ENCODE measurements at regions not wholly inside any gene's neighbourhood (a gene's known extent, or its start where the extent isn't known, plus 50 kb on each side); places are given as distances from the start of the nearest gene placed in this dataset.

- intact Hi-C loops (cut with DNase I): no loop called here
- H3K36me3 ChIP-seq: no peaks in the 10 kb centered on the region
- no peak for DNase-seq
- no peaks in the 10 kb centered on the region for H3K4me1 ChIP-seq (ENCODE audit: insufficient read depth)
- no peak overlapping the region for H3K4me3 ChIP-seq
- H3K9me3 ChIP-seq: no peaks in the 10 kb centered on the region
- WGBS, 3 donors: 49 to 90% (median 80%) methylated on average over 3 of the region's 3 CpGs
- no peaks in the 10 kb centered on the region for H3K27me3 ChIP-seq
- TF ChIP-seq POLR2A (IDR thresholded peaks at IDR 0.05) (no peak), CTCF (IDR thresholded peaks at IDR 0.05) (no peak), EP300 (IDR thresholded peaks at IDR 0.05) (no peak)
- no peak overlapping the region for H3K27ac ChIP-seq
Measured at GRCh38 chr9:95650720-95651119, 133.9 kb upstream of the PTCH1 start.

GRCh38 chr9:95649801-95650213, 133.0 kb upstream of the PTCH1 start:
- Histone ChIP-seq H3K9me3 (no peaks in the 10 kb centered on the region), H3K27ac (no peak overlapping the region), H3K4me1 (ENCODE audit: insufficient read depth) (no peaks in the 10 kb centered on the region), H3K36me3 (no peaks in the 10 kb centered on the region), H3K27me3 (no peaks in the 10 kb centered on the region), H3K4me3 (no peak overlapping the region)
- DNase-seq: no peak
- TF ChIP-seq CTCF (IDR thresholded peaks at IDR 0.05) (no peak), EP300 (IDR thresholded peaks at IDR 0.05) (no peak), POLR2A (IDR thresholded peaks at IDR 0.05) (no peak)
- intact Hi-C loops (cut with DNase I): no loop called here
- WGBS, 3 donors: 42 to 63% (median 48%) methylated on average over 8 of the region's 8 CpGs

GRCh38 chr9:95648225-95648624, 131.5 kb upstream of the PTCH1 start:
- no peak for DNase-seq
- 93 to 99% (median 97%) methylated on average over 5 of the region's 5 CpGs for WGBS, 3 donors
- no peaks in the 10 kb centered on the region for H3K4me1 ChIP-seq (ENCODE audit: insufficient read depth)
- no peaks in the 10 kb centered on the region for H3K36me3 ChIP-seq
- H3K27ac ChIP-seq: no peak overlapping the region
- H3K9me3 ChIP-seq: no peaks in the 10 kb centered on the region
- no peak overlapping the region for H3K4me3 ChIP-seq
- TF ChIP-seq EP300 (IDR thresholded peaks at IDR 0.05): no peak
- no peak for TF ChIP-seq POLR2A (IDR thresholded peaks at IDR 0.05)
- TF ChIP-seq CTCF (IDR thresholded peaks at IDR 0.05): no peak
- intact Hi-C loops (cut with DNase I): no loop called here
- no peaks in the 10 kb centered on the region for H3K27me3 ChIP-seq

GRCh38 chr9:95645992-95646391, 129.2 kb upstream of the PTCH1 start:
- intact Hi-C loops (cut with DNase I): no loop called here
- TF ChIP-seq POLR2A (IDR thresholded peaks at IDR 0.05): no peak
- TF ChIP-seq EP300 (IDR thresholded peaks at IDR 0.05): no peak
- TF ChIP-seq CTCF (IDR thresholded peaks at IDR 0.05): no peak
- no peak for DNase-seq
- no peaks in the 10 kb centered on the region for H3K9me3 ChIP-seq
- H3K4me3 ChIP-seq: no peak overlapping the region
- no peaks in the 10 kb centered on the region for H3K36me3 ChIP-seq
- no peak overlapping the region for H3K27ac ChIP-seq
- H3K4me1 ChIP-seq (ENCODE audit: insufficient read depth): no peaks in the 10 kb centered on the region
- H3K27me3 ChIP-seq: no peaks in the 10 kb centered on the region

- Histone ChIP-seq H3K27ac (no peak overlapping the region), H3K36me3 (no peaks in the 10 kb centered on the region), H3K9me3 (no peaks in the 10 kb centered on the region), H3K4me3 (no peak overlapping the region), H3K4me1 (ENCODE audit: insufficient read depth) (no peaks in the 10 kb centered on the region), H3K27me3 (no peaks in the 10 kb centered on the region)
- WGBS, 3 donors: 62 to 65% (median 63%) methylated on average over 2 of the region's 2 CpGs
- intact Hi-C loops (cut with DNase I): no loop called here
- DNase-seq: no peak
- TF ChIP-seq EP300 (IDR thresholded peaks at IDR 0.05) (no peak), POLR2A (IDR thresholded peaks at IDR 0.05) (no peak), CTCF (IDR thresholded peaks at IDR 0.05) (no peak)
Measured at GRCh38 chr9:95645579-95645978, 128.8 kb upstream of the PTCH1 start.
